ENCODE measurements at regions not wholly inside any gene's neighbourhood (a gene's known extent, or its start where the extent isn't known, plus 50 kb on each side); places are given as distances from the start of the nearest gene placed in this dataset.
A peak's percentile ranks its signal among the peaks of the same experiment; 100 is the strongest.

GRCh38 chr9:105157171-105157583, 87.3 kb upstream of the SLC44A1 start:
- no peak overlapping the region for H3K4me3 ChIP-seq
- H3K27me3 ChIP-seq: no peaks in the 10 kb centered on the region
- H3K9me3 ChIP-seq (ENCODE audit: low read depth): no peaks in the 10 kb centered on the region
- H3K36me3 ChIP-seq: no peaks in the 10 kb centered on the region
- peak; percentile 82 to 88 for DNase-seq (ENCODE audit: low read depth in 1 of 2, low spot score in 1 of 2)
- H3K4me1 ChIP-seq (ENCODE audit: low read depth): no peaks in the 10 kb centered on the region
- H3K27ac ChIP-seq: no peak overlapping the region
- peak; percentile 50 for TF ChIP-seq CTCF (IDR thresholded peaks at IDR 0.05; ENCODE audit: low read depth, low read length)

GRCh38 chr9:105158020-105158419, 86.4 kb upstream of the SLC44A1 start:
- H3K27me3 ChIP-seq: no peaks in the 10 kb centered on the region
- H3K36me3 ChIP-seq: no peaks in the 10 kb centered on the region
- no peaks in the 10 kb centered on the region for H3K4me1 ChIP-seq (ENCODE audit: low read depth)
- no peak for DNase-seq (ENCODE audit: low read depth in 1 of 2, low spot score in 1 of 2)
- no peak overlapping the region for H3K27ac ChIP-seq
- no peak overlapping the region for H3K4me3 ChIP-seq
- no peaks in the 10 kb centered on the region for H3K9me3 ChIP-seq (ENCODE audit: low read depth)
- no peak for TF ChIP-seq CTCF (IDR thresholded peaks at IDR 0.05; ENCODE audit: low read depth, low read length)

- H3K4me3 ChIP-seq: no peak overlapping the region
- no peak for TF ChIP-seq CTCF (IDR thresholded peaks at IDR 0.05; ENCODE audit: low read depth, low read length)
- no peak overlapping the region for H3K27ac ChIP-seq
- H3K9me3 ChIP-seq (ENCODE audit: low read depth): no peaks in the 10 kb centered on the region
- no peaks in the 10 kb centered on the region for H3K27me3 ChIP-seq
- DNase-seq (ENCODE audit: low read depth in 1 of 2, low spot score in 1 of 2): no peak
- no peaks in the 10 kb centered on the region for H3K36me3 ChIP-seq
- no peaks in the 10 kb centered on the region for H3K4me1 ChIP-seq (ENCODE audit: low read depth)
Measured at GRCh38 chr9:105158898-105159297, 85.6 kb upstream of the SLC44A1 start.

- Histone ChIP-seq H3K27ac (no peak overlapping the region), H3K9me3 (ENCODE audit: low read depth) (no peaks in the 10 kb centered on the region), H3K4me1 (ENCODE audit: low read depth) (no peaks in the 10 kb centered on the region), H3K27me3 (no peaks in the 10 kb centered on the region), H3K4me3 (no peak overlapping the region), H3K36me3 (no peaks in the 10 kb centered on the region)
- no peak for TF ChIP-seq CTCF (IDR thresholded peaks at IDR 0.05; ENCODE audit: low read depth, low read length)
- peak in 1 of 2 donors; percentile 51 for DNase-seq (ENCODE audit: low read depth in 1 of 2, low spot score in 1 of 2)
Measured at GRCh38 chr9:105168870-105169319, 75.6 kb upstream of the SLC44A1 start.

GRCh38 chr9:105171076-105171475, 73.4 kb upstream of the SLC44A1 start:
- H3K27ac ChIP-seq: no peak overlapping the region
- H3K4me1 ChIP-seq (ENCODE audit: low read depth): no peaks in the 10 kb centered on the region
- H3K36me3 ChIP-seq: no peaks in the 10 kb centered on the region
- no peaks in the 10 kb centered on the region for H3K9me3 ChIP-seq (ENCODE audit: low read depth)
- no peak for DNase-seq (ENCODE audit: low read depth in 1 of 2, low spot score in 1 of 2)
- H3K4me3 ChIP-seq: no peak overlapping the region
- TF ChIP-seq CTCF (IDR thresholded peaks at IDR 0.05; ENCODE audit: low read depth, low read length): no peak
- no peaks in the 10 kb centered on the region for H3K27me3 ChIP-seq

- Histone ChIP-seq H3K4me1 (ENCODE audit: low read depth) (no peaks in the 10 kb centered on the region), H3K36me3 (no peaks in the 10 kb centered on the region), H3K27me3 (no peaks in the 10 kb centered on the region), H3K4me3 (no peak overlapping the region), H3K27ac (no peak overlapping the region), H3K9me3 (ENCODE audit: low read depth) (no peaks in the 10 kb centered on the region)
- DNase-seq (ENCODE audit: low read depth in 1 of 2, low spot score in 1 of 2): no peak
- no peak for TF ChIP-seq CTCF (IDR thresholded peaks at IDR 0.05; ENCODE audit: low read depth, low read length)
Measured at GRCh38 chr9:105171589-105171988, 72.9 kb upstream of the SLC44A1 start.
